H9 (cell line): ENCODE measurements at regions not wholly inside any gene's neighbourhood (a gene's known extent, or its start where the extent isn't known, plus 50 kb on each side); places are given as distances from the start of the nearest gene placed in this dataset.

Source experiments
- DNase-seq: peaks from one replicate; pipeline ENCODE4 v3.0.0-alpha.2; 2017
- H2AFZ ChIP-seq: one replicate; pipeline ENCODE4 v1.6.1; 2013; ENCODE audit warnings: mild to moderate bottlenecking, low read length, control low read depth, moderate library complexity
- H2AK5ac ChIP-seq: 2 replicates; pipeline ENCODE4 v1.6.1; 2013; ENCODE audit warnings: low read length, control low read depth, mixed read lengths; ENCODE audit not compliant: insufficient read length
- H2BK120ac ChIP-seq: one replicate; pipeline ENCODE4 v1.6.1; 2013; ENCODE audit warnings: low read depth, mild to moderate bottlenecking, low read length, control low read depth, inconsistent platforms; ENCODE audit not compliant: poor library complexity, severe bottlenecking
- H2BK12ac ChIP-seq: 2 replicates; pipeline ENCODE4 v1.6.1; 2013; ENCODE audit warnings: low read length, control low read depth, mixed read lengths, low read depth; ENCODE audit not compliant: insufficient read length
- H2BK15ac ChIP-seq: 2 replicates; pipeline ENCODE4 v1.6.1; 2013; ENCODE audit warnings: low read depth, low read length, control low read depth
- H2BK20ac ChIP-seq: one replicate; pipeline ENCODE4 v1.6.1; 2013; ENCODE audit warnings: low read depth, mild to moderate bottlenecking, low read length, control low read depth, inconsistent platforms; ENCODE audit not compliant: poor library complexity, severe bottlenecking
- H2BK5ac ChIP-seq: 2 replicates; pipeline ENCODE4 v1.6.1; 2013; ENCODE audit warnings: low read length, control low read depth, mixed read lengths; ENCODE audit not compliant: insufficient read length
- H3K14ac ChIP-seq: 2 replicates; pipeline ENCODE4 v1.6.1; 2013; ENCODE audit warnings: low read length, control low read depth; ENCODE audit not compliant: insufficient read depth
- H3K18ac ChIP-seq: 2 replicates; pipeline ENCODE4 v1.6.1; 2013; ENCODE audit warnings: low read depth, mild to moderate bottlenecking, mixed read lengths, low read length, control low read depth; ENCODE audit not compliant: insufficient read length
- H3K23ac ChIP-seq: 2 replicates; pipeline ENCODE4 v1.6.1; 2013; ENCODE audit warnings: low read length, control low read depth, mixed read lengths, low read depth; ENCODE audit not compliant: insufficient read length
- H3K23me2 ChIP-seq: 2 replicates; pipeline ENCODE4 v1.6.1; 2013; ENCODE audit warnings: low read depth, mild to moderate bottlenecking, mixed read lengths, low read length, control low read depth; ENCODE audit not compliant: insufficient read length, poor library complexity, severe bottlenecking
- H3K27ac ChIP-seq: 2 replicates; pipeline ENCODE4 v1.5.1; 2013; ENCODE audit warnings: low read length, control low read depth, mixed read lengths, low read depth; ENCODE audit not compliant: insufficient read length
- H3K27me3 ChIP-seq: 2 replicates; pipeline ENCODE4 v1.6.1; 2013; ENCODE audit warnings: low read length, control low read depth, inconsistent platforms; ENCODE audit not compliant: insufficient read depth
- H3K4ac ChIP-seq: 2 replicates; pipeline ENCODE4 v1.6.1; 2013; ENCODE audit warnings: low read depth, mild to moderate bottlenecking, control low read depth, inconsistent platforms, low read length, moderate library complexity
- H3K4me1 ChIP-seq: 2 replicates; pipeline ENCODE4 v1.6.1; 2013; ENCODE audit warnings: low read length, control low read depth, inconsistent platforms; ENCODE audit not compliant: insufficient read depth
- H3K4me2 ChIP-seq: 2 replicates; pipeline ENCODE4 v1.6.1; 2013; ENCODE audit warnings: low read length, control low read depth, mixed read lengths; ENCODE audit not compliant: insufficient read length, insufficient read depth
- H3K56ac ChIP-seq: 2 replicates; pipeline ENCODE4 v1.6.1; 2013; ENCODE audit warnings: low read depth, mild to moderate bottlenecking, mixed read lengths, low read length, control low read depth; ENCODE audit not compliant: insufficient read length
- H3K79me1 ChIP-seq: 2 replicates; pipeline ENCODE4 v1.6.1; 2013; ENCODE audit warnings: low read depth, mild to moderate bottlenecking, moderate library complexity, low read length, control low read depth, inconsistent platforms; ENCODE audit not compliant: insufficient read depth, poor library complexity, severe bottlenecking
- H3K79me2 ChIP-seq: 2 replicates; pipeline ENCODE4 v1.6.1; 2013; ENCODE audit warnings: low read length, control low read depth, inconsistent platforms; ENCODE audit not compliant: insufficient read depth
- H3K9ac ChIP-seq: 2 replicates; pipeline ENCODE4 v1.6.1; 2013; ENCODE audit warnings: low read length, control low read depth, mixed read lengths; ENCODE audit not compliant: insufficient read length; ENCODE audit errors: extremely low read depth
- H3K9me3 ChIP-seq: one replicate; pipeline ENCODE4 v1.6.1; 2013; ENCODE audit warnings: low read depth, low read length, inconsistent platforms; ENCODE audit not compliant: control insufficient read depth
- H3T11ph ChIP-seq: one replicate; pipeline ENCODE4 v1.6.1; 2013; ENCODE audit warnings: mild to moderate bottlenecking, low read length, control low read depth, inconsistent platforms
- H4K20me1 ChIP-seq: one replicate; pipeline ENCODE4 v1.6.1; 2013; ENCODE audit not compliant: control insufficient read depth, insufficient read length, insufficient read depth
- H4K5ac ChIP-seq: 2 replicates; pipeline ENCODE4 v1.6.1; 2013; ENCODE audit warnings: low read depth, mild to moderate bottlenecking, mixed read lengths, low read length, control low read depth; ENCODE audit not compliant: insufficient read length
- H4K8ac ChIP-seq: replicated peaks from 2 replicates; pipeline ENCODE4 v1.6.1; 2013; ENCODE audit warnings: low read length, control low read depth, mixed read lengths, low read depth; ENCODE audit not compliant: insufficient read length
- H4K91ac ChIP-seq: 2 replicates; pipeline ENCODE4 v1.6.1; 2013; ENCODE audit warnings: low read depth, mild to moderate bottlenecking, moderate library complexity, mixed read lengths, low read length, control low read depth; ENCODE audit not compliant: insufficient read length
- H3K27ac Mint-ChIP-seq, 3 experiments: 2 replicates in 2 of 3; 3 replicates in 1 of 3; pipeline ENCODE4 v1.8.0; 2020 to 2021; ENCODE audit warnings: mixed read lengths in 3 of 3, mild to moderate bottlenecking in 1 of 3, moderate library complexity in 1 of 3
- H3K27me3 Mint-ChIP-seq: 2 replicates; pipeline ENCODE4 v1.8.0; 2021; ENCODE audit warnings: low read depth, mild to moderate bottlenecking, moderate library complexity, mixed read lengths
- H3K36me3 Mint-ChIP-seq, 3 experiments: 2 replicates in 2 of 3; 3 replicates in 1 of 3; pipeline ENCODE4 v1.8.0; 2020 to 2021; ENCODE audit warnings: low read depth in 3 of 3, mixed read lengths in 3 of 3; ENCODE audit not compliant: insufficient read depth in 1 of 3
- H3K4me1 Mint-ChIP-seq, 2 experiments: 2 replicates each; pipeline ENCODE4 v1.8.0; 2020; ENCODE audit warnings: mixed read lengths in 2 of 2
- H3K4me3 Mint-ChIP-seq, 2 experiments: 2 replicates in 1 of 2; 3 replicates in 1 of 2; pipeline ENCODE4 v1.8.0; 2020 to 2021; ENCODE audit warnings: mild to moderate bottlenecking in 2 of 2, mixed read lengths in 2 of 2, moderate library complexity in 1 of 2
- H3K9me3 Mint-ChIP-seq, 2 experiments: 2 replicates in 1 of 2; 3 replicates in 1 of 2; pipeline ENCODE4 v1.8.0; 2020; ENCODE audit warnings: mild to moderate bottlenecking in 2 of 2, mixed read lengths in 2 of 2, moderate library complexity in 1 of 2
- CTCF ChIP-seq: fragments of 200-600 bp; sonication (generic); conservative IDR thresholded peaks from 3 replicates; pipeline ENCODE4 v1.8.0; 2021; ENCODE audit warnings: antibody characterized with exemption, mild to moderate bottlenecking
- WGBS: extraction: QIAGEN DNeasy Blood & Tissue Kit; methylation state at CpG from one replicate; pipeline ENCODE4 v1.1.7; 2013; ENCODE audit warnings: missing lambda C conversion rate, low lambda C conversion rate, mixed read lengths; ENCODE audit not compliant: insufficient read length; ENCODE audit errors: extremely low coverage; 5-methylcytosine and 5-hydroxymethylcytosine counted together

DNA sequence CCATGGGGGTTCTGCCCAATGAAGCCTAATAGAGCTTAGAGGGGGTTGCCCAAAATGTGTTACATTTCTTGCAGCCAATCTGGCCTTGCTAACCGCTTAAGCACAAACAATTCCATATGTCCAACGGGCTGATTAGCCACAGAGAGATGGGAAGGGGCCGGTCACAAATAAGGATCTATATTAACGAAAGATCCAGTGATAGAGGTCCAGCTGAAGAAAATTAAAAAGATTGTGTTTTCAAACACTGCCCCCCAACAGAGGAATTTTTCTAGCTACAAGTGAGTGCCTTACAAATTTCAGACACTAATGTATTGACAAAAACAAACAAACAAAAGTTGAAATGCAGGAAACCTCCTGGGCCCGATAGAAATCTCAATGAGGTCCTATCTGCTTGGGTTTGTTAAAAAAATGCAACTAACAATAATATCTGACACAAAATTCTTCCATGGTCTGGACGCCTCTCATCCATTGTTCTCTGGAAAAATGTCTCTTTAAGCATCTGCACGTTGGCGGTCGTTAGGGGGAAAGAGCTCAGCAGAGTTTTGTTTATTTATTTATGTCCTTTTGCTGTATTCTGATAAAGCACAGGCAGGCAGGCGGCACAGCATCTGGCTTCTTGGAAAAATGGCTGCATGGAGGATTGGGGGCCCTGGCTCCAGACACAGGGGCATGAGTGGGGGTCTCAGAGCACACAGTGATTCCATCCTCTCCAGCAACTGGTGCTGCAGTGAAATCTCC is 402.0 kb downstream of the RPS24 start:
- Histone ChIP-seq H3K4me1 (no peaks in the 10 kb centered on the region), H3K4ac (no peak overlapping the region), H4K8ac (no peak overlapping the region), H3K23ac (no peak overlapping the region), H2BK5ac (no peak overlapping the region), H4K20me1 (no peaks in the 10 kb centered on the region), H2AFZ (no peak overlapping the region), H3K23me2 (no peaks in the 10 kb centered on the region), H3K27me3 (no peaks in the 10 kb centered on the region), H3T11ph (no peak overlapping the region), H3K9me3 (no peaks in the 10 kb centered on the region), H2BK20ac (no peak overlapping the region), H3K14ac (no peak overlapping the region), H4K91ac (no peak overlapping the region), H3K56ac (no peak overlapping the region), H2BK120ac (no peak overlapping the region), H2AK5ac (no peak overlapping the region), H2BK12ac (no peak overlapping the region), H4K5ac (no peak overlapping the region), H3K79me2 (no peaks in the 10 kb centered on the region), H3K18ac (no peak overlapping the region), H3K79me1 (no peaks in the 10 kb centered on the region), H3K4me2 (no peak overlapping the region), H3K27ac (no peak overlapping the region), H3K9ac (no peak overlapping the region), H2BK15ac (no peak overlapping the region)
- no peak overlapping the region for H3K27ac Mint-ChIP-seq
- no peak overlapping the region for H3K4me3 Mint-ChIP-seq
- no peak for TF ChIP-seq CTCF
- WGBS: no CpG with 5 or more reads among the region's 10 CpGs
- no peaks in the 10 kb centered on the region; a peak in 1 of 7 replicates for H3K36me3 Mint-ChIP-seq
- no peak for DNase-seq
- H3K4me1 Mint-ChIP-seq: peaks cover 16 to 25% of the 10 kb centered on the region in 2 experiments
- H3K27me3 Mint-ChIP-seq: peaks cover 6% of the 10 kb centered on the region
- H3K9me3 Mint-ChIP-seq: no peaks in the 10 kb centered on the region
